Kidney capillary endothelial cell (primary cell): ENCODE measurements at regions not wholly inside any gene's neighbourhood (a gene's known extent, or its start where the extent isn't known, plus 50 kb on each side); places are given as distances from the start of the nearest gene placed in this dataset.
A peak's percentile ranks its signal among the peaks of the same experiment; 100 is the strongest.

Source experiments
- DNase-seq: peaks from one replicate; pipeline ENCODE4 v3.0.0-alpha.2; 2018; ENCODE audit warnings: low spot score

DNA sequence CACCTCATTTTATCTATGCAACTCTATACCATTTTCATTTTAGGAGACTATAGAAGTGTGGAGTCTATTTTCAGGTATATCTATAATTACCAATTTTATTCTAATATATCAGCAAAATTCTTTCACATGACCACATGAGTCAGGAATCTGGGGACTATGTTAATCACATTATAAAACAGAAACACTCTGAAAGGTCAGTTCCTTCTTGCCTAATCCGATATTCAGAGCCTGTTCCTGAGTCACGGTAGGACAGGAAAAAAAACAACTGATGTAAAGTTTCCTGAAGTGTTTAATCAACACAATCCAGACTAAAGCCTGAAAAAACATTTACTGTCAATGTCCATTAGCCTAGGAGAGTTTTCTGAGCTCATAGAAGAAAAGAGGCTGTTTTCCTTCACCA is 1902.3 kb downstream of the NCAM2 start:
- peak; percentile 77 for DNase-seq

- DNase-seq = no peak
Observed at GRCh38 chr21:22903851-22904250, 1905.6 kb downstream of the NCAM2 start.

GRCh38 chr21:22904385-22904784 is 1906.2 kb downstream of the NCAM2 start:
- DNase-seq = no peak

- DNase-seq = no peak
Observed at GRCh38 chr21:22925032-22925431, 1926.8 kb downstream of the NCAM2 start.

DNA sequence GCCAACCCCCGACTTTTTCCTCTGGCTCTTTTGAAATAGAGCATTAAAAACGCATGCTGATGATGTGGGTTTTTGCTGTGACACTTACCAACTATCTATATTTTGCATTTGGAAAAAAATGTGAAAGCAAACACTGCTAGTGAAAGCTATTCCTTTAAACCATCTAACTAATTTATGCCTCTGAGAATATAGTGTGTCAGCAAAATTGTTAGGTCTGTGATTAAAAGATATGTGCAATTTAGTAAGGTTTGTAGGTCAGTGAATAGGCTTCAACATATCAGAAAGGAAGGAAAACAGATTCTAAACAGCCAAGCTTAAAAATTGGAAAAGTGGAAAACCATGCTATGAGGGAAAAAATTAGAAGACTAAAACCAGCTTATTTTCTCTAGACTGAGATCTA is 1929.3 kb downstream of the NCAM2 start:
- DNase-seq = no peak

DNA sequence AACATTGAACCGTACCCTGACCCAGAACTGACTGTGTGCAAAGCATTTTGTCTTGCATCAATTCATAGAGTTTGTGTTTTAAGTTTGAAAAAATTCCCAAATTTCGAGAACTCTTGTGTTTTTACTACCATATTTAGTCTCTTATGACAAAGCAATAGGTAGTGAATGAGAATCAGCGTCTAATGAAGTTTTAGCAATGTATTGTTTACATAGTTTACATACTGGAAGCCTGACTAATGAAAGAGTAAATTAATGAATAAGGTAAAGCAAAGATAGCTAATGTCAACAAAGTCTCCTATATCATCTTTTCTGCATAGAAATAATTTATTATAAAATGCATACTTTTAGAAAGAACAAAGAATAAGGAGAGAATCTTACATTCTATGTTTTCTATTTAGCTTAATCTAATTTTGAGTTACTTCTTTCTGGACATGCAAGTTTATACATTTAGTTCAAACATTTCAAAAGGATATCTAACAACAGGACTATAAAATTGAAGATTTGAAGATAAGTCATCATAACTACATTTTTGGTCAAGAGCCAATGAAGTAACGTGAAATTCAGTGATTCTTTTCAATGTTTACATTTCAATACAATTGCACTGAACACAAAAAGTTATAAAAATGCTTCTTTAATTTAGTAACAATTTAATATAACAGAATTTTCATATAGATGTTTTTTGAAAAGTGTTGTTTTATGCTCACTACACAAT is 1943.7 kb downstream of the NCAM2 start:
- DNase-seq = no peak

GRCh38 chr21:22955559-22955958 is 1957.3 kb downstream of the NCAM2 start:
- DNase-seq = no peak

DNA sequence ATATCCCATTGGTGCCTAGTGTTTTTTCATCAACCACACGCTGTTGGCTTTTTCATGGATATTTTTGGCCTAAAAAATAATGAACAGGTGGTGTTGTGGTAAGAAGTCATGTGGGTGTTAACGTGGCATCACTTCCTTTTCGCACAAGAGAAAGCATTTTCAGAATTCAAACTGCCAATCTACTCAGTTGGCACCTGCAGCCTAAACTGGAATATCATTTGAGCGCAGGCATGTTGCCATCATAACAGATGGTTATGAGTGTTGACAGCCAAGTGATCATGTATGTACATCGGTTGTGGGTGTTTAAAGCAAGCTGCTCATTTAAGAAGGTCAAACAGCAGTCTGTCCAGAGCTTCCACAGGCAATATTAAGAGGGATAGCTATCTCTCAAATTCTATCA is 1963.0 kb downstream of the NCAM2 start:
- no peak for DNase-seq

DNA sequence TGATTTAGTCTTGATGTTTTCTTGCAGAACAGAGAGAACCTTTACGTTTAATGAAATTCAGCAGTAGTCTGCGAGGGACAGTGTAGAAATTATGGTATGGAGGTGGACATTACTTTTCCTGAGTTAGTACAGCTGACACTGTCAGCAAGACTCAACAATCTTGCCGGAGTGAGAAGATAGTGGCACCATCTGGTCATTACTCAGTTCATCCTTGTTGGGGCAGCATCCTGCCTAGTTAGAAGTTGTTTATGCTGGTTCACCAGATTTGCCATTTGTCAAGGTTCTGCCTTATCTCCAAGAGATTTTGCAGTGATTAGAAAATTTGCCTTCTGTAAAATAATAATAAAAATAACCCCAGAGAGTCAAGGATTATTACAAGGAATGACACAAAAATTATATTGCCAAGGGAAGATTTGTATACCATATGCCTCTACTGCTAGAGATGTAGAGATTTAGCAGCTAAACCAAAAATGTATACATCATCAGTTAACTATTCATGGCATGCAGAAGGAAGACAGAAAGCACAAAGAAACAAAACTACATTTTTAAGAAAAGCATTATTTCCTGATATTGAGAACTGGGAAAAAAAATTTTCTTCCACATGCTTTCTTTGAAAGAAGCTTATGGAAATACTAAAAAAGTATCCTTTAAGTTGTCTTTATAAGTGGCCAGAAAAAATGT is 1967.4 kb downstream of the NCAM2 start:
- no peak for DNase-seq

- DNase-seq = no peak
Observed at GRCh38 chr21:22981819-22982218, 1983.6 kb downstream of the NCAM2 start.

DNA sequence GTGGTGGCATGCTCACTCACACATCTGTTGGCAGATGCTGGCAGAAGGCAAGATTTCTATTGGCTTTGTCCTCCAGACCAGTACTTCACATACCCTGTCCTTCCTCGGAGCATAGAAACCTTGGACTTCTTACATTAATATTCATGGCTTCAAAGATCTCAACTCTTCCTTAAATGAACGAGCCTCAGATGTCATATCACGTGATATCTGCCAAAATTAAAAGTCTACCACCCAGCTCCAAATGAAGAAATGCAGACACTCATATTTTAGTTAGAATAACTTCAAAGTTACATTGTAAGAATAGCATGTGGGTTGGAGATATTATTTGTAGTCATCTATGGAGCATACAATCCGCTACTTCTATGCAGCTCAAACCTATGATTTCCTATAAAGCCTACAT is 1994.9 kb downstream of the NCAM2 start:
- no peak for DNase-seq

DNA sequence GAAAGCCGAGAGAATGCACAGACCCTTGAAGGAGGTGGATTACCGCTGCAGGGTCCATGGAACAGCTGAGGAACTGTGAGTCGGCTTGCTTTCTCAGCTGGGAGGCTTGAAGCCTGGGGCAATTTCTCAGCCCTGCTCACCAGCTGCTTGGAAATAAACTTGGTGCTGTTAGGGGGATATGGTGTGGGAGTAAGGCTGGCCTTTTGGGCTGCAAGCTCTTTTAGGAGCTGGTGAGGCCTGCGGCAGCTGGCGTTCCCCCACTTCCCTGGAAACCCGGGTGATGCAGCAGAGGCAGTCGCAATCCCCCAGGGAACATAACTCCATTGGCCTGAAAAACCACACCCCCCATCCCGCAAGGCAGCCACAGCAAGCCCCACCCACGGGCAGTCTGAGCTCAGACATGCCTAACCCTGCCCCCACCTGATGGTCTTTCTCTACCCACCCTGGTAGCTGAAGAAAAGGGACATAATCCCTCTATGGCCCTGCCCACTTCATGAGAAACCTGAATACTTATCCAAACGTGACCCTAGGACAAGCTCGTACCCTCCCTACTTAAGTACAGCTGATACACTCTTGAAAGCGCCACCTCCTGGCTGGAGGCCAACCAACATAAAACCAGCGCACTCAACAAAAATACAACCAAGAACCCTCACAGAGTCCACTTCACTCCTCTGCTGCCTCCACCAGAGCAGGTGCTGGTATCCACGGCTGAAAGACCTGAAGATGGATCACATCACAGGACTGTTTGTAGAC is 1995.8 kb downstream of the NCAM2 start:
- no peak for DNase-seq

DNA sequence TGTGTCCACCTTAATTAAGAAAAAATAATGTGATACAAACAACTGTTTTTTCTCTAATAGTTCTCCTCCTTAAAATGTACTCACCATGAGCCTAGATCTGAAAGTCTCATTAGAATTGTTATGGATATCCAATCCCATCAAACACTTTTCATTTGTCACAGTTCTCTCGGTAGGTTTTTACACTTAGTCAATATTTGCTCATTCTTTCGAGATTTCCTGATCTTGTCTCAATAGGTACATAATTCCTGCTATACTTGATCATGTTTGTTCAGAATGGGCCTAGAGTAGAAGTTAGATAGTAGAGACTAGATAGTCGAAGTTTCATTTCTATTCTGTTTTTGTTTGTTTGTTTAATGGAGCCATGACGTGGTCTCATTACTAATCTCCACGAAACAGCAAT is 2005.7 kb downstream of the NCAM2 start:
- DNase-seq = no peak

- DNase-seq = no peak
Observed at GRCh38 chr21:23008601-23009202, 2010.5 kb downstream of the NCAM2 start.

DNA sequence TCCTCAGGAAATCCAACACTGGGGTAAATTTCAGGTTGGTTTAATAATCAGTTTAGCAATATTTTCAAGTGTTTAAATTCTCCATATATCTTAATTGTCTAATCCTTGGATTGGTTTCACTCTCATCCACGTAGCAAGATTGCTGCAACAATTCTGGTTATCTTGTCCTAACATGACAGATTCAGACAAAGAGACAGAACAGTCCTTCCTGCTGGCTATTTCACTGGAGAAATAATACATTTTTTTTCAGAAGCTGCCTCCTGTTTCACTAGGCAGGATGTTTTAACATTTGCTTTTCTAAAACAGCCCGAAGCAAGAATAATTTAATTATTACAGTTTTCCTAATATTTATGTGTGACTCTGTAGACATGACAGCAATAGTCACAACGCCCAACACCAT is 2011.2 kb downstream of the NCAM2 start:
- no peak for DNase-seq

DNA sequence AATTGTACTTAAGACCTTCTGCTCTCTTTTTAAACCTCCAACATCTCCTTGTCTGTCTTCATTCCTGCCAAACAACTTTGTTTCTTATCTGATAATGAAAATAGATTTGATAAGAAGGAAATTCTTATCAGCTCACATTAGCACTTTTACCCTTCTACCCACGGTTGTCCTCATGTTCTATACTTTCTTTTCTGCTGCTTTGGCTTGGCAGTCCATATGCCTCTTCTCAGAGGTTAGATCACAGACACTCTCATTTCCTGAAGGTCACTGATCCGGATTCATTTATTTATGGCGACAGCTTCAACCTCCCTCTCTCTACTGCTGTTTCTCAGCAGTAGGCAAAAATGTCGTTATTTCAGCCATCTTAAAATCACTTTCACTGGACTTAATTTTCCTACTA is 2015.8 kb downstream of the NCAM2 start:
- peak; percentile 24 for DNase-seq

- DNase-seq = peak; percentile 48
Observed at GRCh38 chr21:23016617-23017016, 2018.4 kb downstream of the NCAM2 start.

DNA sequence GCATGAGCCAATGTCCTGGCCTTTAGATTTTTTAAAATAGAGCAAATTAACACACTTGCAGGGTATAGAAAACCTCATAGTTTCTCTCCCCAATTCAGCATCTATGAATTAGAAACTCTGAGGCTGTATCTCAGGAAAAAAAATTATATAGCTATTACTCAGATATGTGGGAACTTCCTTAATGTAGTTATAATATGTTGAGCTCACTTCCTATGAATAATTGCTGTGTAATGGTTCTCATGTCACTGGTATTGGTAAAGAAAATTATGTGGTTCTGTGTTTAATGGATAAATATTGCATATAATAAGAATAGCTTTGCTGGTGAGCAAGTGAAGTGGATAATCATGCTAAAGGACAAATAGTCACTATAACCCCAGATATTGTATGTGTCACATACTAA is 2019.8 kb downstream of the NCAM2 start:
- DNase-seq = peak; percentile 65

GRCh38 chr21:23020969-23021368 is 2022.8 kb downstream of the NCAM2 start:
- no peak for DNase-seq

GRCh38 chr21:23021481-23021880 is 2023.3 kb downstream of the NCAM2 start:
- DNase-seq = no peak

DNA sequence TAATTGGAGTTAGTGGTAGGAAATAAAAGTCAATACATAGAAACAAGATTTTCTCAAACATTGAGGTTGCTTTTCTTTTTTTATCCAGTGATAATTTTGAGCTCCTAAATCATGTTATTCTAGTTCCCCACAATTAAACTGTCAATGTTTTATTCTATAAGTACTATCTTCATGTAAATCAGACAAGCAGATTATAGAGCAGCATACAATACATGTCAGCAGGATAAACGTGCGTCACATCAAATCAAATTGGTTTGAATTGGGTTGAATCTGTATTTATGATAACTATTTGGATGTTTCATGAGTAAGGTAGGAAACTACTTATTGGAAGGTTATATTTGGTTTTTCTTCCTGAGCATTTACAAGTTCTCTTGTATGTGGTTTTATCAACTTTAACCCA is 2028.7 kb downstream of the NCAM2 start:
- no peak for DNase-seq

DNA sequence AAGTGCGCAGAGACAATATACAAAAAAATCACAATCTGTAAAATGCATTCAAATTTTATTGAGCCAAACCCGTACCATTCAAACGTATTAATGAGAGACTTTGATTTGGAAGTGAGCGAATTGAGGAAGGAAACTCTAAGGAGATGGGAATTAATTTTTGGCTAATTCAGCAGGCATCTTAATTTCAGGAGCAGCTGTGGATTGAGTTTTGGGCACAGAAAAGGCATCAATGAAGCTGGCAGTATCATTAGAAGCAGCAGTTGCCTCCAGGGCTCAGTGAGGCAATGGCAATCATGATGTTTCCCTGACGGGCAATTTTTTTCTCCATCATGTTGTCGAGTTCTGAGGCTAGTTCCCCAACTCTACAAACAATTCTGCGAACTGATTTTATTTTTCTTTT is 2041.6 kb downstream of the NCAM2 start:
- DNase-seq = no peak

DNA sequence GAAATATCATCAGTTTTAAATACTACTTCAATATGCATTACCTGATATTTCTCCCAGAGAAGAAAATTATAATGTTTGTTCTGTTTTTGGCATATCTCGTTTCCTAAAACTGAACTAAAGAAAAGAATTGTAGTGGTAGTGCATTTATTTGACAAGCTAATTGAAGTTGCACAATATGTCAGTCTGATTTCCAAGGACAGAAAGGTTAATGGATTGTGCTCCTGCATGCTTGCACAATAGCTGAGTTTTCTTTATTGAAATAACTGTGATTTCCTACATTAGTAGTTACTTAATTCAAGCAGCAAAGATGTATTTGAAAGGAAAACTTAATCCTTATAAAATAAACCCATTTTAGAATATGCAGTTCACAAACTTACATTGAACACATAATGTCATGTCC is 2047.7 kb downstream of the NCAM2 start:
- DNase-seq = no peak
